GM18873 (cell line): ENCODE measurements at regions not wholly inside any gene's neighbourhood (a gene's known extent, or its start where the extent isn't known, plus 50 kb on each side); places are given as distances from the start of the nearest gene placed in this dataset.
"Not testable (repeated sequence)": the region's sequence is repeated elsewhere in the genome, so short reads cannot be mapped to it uniquely, and the experiment has no call there.

Experiments used
- ATAC-seq: cut with Tn5 transposase; IDR thresholded peaks from one replicate; pipeline ENCODE4 v1.9.1; 2021; ENCODE audit warnings: mild to moderate bottlenecking, moderate library complexity, moderate number of reproducible peaks; ENCODE audit not compliant: unreplicated experiment, low FRiP score

- no peak for ATAC-seq
These were observed 284.9 kb upstream of the IRX4 start for GRCh38 chr5:2167671-2168070.

DNA sequence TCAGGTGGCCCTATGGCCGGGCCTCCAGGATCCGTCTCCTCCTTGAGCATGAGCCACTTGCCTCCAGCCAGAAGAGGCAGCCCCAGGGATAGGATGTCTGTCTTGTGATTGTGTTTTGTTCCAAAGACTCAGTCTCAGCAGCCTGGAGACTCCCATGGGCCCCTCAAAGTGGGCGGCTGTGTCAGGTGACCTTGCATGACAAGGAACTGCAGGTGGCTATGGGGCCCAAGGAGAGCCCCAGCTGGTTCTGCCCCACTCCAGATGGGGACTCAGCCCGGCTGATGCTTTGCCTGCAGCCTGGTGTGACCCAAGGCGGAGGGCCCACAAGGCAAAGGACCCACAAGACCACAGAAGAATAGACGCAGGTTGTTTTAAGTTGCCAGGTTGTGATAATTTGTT is 284.3 kb upstream of the IRX4 start:
- ATAC-seq: no peak

DNA sequence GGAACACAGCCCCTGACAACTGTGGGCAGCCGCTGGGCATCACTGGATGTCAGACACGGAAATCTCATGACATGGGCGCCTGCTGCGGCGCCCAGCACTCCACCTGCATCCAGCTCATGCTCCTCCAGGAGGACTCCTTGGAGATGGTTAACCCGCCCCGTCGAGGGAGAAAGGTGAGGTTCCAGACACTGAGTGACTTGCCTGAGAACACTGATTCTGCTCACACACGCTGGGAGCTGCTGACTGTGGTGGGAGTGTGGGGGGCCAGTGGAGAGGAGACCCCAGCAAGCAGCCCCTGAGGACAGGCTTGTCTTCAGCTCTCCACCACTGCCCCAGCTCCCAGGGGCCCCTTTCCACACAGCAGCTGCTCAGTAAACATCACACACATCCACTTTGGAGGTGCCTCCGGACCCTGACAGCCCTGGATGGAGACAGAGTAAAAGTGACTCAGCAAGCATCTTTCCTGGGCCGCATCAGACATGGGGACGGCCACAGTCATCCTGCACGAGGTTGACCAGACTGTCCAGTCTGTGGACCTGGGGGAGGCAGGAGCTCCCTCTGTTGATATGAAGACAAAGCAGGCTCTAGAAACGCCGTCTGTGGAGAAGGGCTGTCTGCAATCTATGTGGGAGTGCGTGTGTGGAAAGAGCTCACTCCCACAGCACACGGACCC is 283.7 kb upstream of the IRX4 start:
- no peak for ATAC-seq

- no peak for ATAC-seq
These were observed 283.0 kb upstream of the IRX4 start for GRCh38 chr5:2165615-2166305.

DNA sequence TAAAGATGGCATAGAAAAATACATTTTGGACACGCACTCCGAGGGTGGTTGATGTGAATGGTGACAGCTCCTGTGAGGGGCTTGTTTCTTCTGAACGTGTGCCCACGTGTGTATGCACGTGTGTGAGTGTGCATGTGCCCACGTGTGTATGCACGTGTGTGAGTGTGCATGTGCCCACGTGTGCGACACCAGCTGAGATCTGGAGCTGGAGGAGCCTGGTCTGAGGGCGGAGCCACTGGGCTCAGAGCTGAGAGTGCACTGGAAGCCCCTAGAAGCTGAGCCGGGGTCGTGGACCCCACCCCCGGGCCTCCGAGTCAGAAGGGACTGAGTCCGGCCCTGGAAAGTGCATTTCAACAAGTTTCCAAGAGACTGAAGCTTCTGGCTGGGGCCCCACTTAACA is 282.5 kb upstream of the IRX4 start:
- no peak for ATAC-seq

DNA sequence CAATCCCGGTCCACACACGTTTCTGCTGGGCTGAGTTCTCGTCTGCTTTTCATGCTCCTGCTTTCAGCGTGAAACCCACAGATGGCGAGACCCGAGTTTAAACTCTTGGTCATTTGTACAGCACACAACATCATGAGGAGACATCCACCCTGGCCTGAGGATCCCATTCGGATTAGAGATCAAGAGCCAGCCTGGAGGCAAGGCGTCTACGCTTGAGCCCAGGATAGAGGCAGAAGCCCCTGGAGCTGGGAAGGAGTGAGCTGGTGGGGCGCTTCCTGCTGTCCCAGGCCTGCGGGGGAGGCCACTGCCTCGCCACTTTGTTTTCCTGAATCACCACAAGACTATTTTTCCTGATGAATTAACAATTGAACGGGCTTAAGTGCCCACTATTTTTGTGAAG is 281.9 kb upstream of the IRX4 start:
- no peak for ATAC-seq

DNA sequence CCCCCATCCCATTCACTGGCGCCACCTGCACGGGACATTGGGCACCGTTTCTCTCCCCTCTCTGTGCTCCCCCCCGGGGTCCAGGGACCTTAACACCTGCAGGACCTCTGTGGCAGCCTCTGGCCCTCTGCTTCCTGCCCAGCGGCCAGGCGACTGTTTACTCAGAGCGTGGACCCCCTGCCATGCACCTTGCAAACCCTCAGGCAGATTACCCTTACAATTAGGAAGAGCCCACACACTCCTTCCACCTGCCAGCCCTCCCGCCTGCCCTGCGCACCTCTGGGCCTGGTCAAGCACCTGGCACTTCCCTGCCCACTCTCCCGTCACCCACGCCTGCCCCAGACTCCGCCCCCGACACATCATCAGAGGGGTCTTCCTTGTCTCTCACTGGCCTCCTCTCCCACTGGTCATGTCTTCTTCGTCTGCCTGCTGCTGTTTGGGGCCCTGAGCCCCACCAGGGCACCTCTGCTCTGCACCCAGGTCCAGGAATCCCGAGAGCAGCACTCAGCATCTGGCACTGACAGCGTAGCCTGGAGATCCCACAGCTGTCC is 281.3 kb upstream of the IRX4 start:
- ATAC-seq: no peak

- no peak for ATAC-seq
These were observed 280.5 kb upstream of the IRX4 start for GRCh38 chr5:2163060-2163856.

DNA sequence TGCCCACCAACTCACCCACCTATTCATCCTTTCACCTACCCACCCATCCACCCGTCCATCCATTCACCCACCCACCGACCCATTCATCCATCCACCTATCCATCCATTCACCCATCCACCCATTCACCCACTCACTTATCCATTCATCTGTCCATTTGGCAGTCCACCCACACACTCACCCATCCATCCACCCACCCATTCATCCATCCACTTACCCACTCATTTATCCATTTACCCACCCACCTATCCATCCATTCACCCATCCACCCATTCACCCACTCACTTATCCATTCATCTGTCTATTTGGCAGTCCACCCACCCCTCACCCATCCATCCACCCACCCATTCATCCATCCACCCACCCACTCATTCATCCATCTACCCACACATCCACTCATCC is 278.1 kb upstream of the IRX4 start:
- no peak for ATAC-seq

DNA sequence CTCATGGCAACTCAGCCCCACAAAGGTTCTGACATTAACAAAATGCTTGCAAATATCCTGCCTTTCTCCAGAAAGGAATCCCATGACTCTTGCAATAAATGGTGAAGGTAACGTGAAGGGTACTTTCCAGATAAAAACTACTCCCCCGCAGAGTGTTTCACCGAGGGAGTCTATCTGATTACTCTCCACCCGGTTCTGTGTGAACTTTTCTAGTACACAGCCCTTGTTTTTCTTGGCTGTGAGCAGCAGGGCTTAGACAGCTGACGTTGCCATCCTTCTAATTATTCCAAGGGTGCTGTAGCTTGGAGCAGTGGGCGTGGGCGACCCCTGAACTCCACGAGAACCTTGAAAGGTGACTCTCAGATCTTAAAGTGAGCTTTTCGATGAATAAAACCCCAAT is 276.0 kb upstream of the IRX4 start:
- no peak for ATAC-seq

DNA sequence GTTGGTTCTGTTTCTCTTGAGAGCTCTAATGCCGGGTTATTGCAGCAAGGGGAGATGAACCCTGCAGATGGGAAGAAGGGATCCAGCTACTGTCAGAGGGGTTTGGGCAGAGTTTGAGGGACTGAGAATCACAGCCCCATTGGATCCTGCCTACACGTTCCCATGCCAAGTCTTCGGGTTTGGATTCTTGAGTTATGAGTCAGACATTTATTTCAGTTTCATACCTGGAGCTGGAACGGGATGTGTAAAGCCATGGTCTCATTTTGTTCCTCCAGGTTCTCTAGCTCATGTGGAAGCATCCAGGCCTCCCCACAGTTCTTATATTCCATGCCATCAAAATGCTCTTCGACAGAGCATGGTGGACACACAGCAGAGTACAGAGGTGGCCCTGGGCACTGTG is 275.4 kb upstream of the IRX4 start:
- ATAC-seq: no peak

GRCh38 chr5:2157372-2157771 is 274.6 kb upstream of the IRX4 start:
- no peak for ATAC-seq

- ATAC-seq: no peak
These were observed 273.8 kb upstream of the IRX4 start for GRCh38 chr5:2156358-2157059.

GRCh38 chr5:2155556-2155955 is 272.8 kb upstream of the IRX4 start:
- no peak for ATAC-seq

DNA sequence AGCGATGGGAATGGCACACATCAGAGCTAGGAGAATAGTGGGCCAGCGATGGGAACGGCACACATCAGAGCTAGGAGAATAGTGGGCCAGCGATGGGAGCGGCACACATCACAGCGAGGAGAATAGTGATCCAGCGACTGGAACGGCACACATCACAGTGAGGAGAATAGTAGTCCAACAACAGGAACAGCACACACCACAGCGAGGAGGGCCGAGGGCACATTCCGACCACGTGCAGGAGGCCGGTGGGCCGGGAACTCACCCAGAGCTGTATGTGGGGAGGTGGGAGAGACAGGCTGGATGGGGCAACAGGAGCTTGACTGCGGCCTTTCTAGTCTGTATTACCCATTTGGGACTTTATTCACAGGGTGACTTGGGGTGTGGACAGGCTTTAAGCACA is 271.1 kb upstream of the IRX4 start:
- ATAC-seq: no peak

GRCh38 chr5:2153350-2153749 is 270.6 kb upstream of the IRX4 start:
- ATAC-seq: no peak

DNA sequence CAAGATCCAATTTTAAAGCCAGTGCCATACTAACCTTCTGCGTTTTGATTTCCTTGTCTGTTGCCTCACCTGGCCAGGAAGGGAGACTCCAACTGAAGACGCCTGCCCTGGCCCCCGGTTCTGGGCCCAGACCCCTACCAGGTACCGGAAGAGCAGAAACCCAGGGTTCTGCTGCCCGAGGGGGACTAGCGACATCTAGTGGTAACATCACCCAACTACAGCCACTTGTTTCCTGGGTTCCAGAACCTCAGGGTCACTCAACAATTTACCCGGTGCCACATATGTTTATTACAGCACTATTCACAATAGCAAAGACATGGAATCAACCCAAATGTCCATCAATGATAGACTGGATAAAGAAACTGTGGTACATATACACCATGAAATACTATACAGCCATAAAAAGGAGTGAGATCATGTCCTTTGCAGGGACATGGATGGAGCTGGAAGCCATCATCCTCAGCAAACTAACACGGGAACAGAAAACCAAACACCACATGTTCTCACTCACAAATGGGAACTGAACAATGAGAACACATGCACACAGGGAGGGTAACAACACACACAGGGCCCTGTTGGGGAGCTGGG is 268.7 kb upstream of the IRX4 start:
- not testable (repeated sequence) for ATAC-seq

- no peak for ATAC-seq
These were observed 266.4 kb upstream of the IRX4 start for GRCh38 chr5:2149195-2149539.

- ATAC-seq: no peak
These were observed 265.8 kb upstream of the IRX4 start for GRCh38 chr5:2148312-2149194.
